ENCODE measurements at regions not wholly inside any gene's neighbourhood (a gene's known extent, or its start where the extent isn't known, plus 50 kb on each side); places are given as distances from the start of the nearest gene placed in this dataset.

- no peak for TF ChIP-seq POLR2AphosphoS5 (IDR thresholded peaks at IDR 0.05; ENCODE audit: borderline replicate concordance, low read depth, low read length)
- TF ChIP-seq EZH2 (IDR thresholded peaks at IDR 0.05) = no peak
- TF ChIP-seq FOXP2 (optimal IDR thresholded peaks at IDR 0.05; ENCODE audit: control extremely low read depth, extremely low read length, insufficient read depth) = no peak
Observed at GRCh38 chr10:62748386-62748785, 56.1 kb upstream of the ADO start.
